Fibroblast of skin of back (primary cell): ENCODE measurements at regions not wholly inside any gene's neighbourhood (a gene's known extent, or its start where the extent isn't known, plus 50 kb on each side); places are given as distances from the start of the nearest gene placed in this dataset.

ENCODE experiments used
- DNase-seq: peaks from one replicate; pipeline ENCODE4 v3.0.0-alpha.2; 2013

- no peak for DNase-seq
Measured at GRCh38 chr16:73329358-73330286, 281.7 kb upstream of the ZFHX3 start.

GRCh38 chr16:73326770-73327470 is 279.0 kb upstream of the ZFHX3 start:
- peak; percentile 13 for DNase-seq

GRCh38 chr16:73326221-73326620 is 278.3 kb upstream of the ZFHX3 start:
- no peak for DNase-seq

GRCh38 chr16:73323880-73324279 is 276.0 kb upstream of the ZFHX3 start:
- DNase-seq = no peak

GRCh38 chr16:73322856-73323255 is 274.9 kb upstream of the ZFHX3 start:
- DNase-seq = no peak

- no peak for DNase-seq
Measured at GRCh38 chr16:73321853-73322252, 273.9 kb upstream of the ZFHX3 start.

- no peak for DNase-seq
Measured at GRCh38 chr16:73319737-73320136, 271.8 kb upstream of the ZFHX3 start.

- DNase-seq = no peak
Measured at GRCh38 chr16:73319261-73319660, 271.3 kb upstream of the ZFHX3 start.

- DNase-seq = no peak
Measured at GRCh38 chr16:73317321-73317857, 269.5 kb upstream of the ZFHX3 start.

- no peak for DNase-seq
Measured at GRCh38 chr16:73315645-73316044, 267.7 kb upstream of the ZFHX3 start.

- DNase-seq = no peak
Measured at GRCh38 chr16:73313950-73314349, 266.0 kb upstream of the ZFHX3 start.

GRCh38 chr16:73311857-73312723 is 264.2 kb upstream of the ZFHX3 start:
- DNase-seq = no peak

GRCh38 chr16:73308771-73309170 is 260.8 kb upstream of the ZFHX3 start:
- DNase-seq = no peak

- DNase-seq = no peak
Measured at GRCh38 chr16:73306901-73307413, 259.0 kb upstream of the ZFHX3 start.

- no peak for DNase-seq
Measured at GRCh38 chr16:73304008-73304774, 256.3 kb upstream of the ZFHX3 start.

GRCh38 chr16:73302942-73303341 is 255.0 kb upstream of the ZFHX3 start:
- no peak for DNase-seq

GRCh38 chr16:73301984-73302383 is 254.1 kb upstream of the ZFHX3 start:
- DNase-seq = no peak

GRCh38 chr16:73299346-73299745 is 251.4 kb upstream of the ZFHX3 start:
- no peak for DNase-seq

- DNase-seq = peak; percentile 53
Measured at GRCh38 chr16:73298562-73298961, 250.6 kb upstream of the ZFHX3 start.

- DNase-seq = no peak
Measured at GRCh38 chr16:73290258-73290657, 242.3 kb upstream of the ZFHX3 start.

GRCh38 chr16:73289232-73289631 is 241.3 kb upstream of the ZFHX3 start:
- no peak for DNase-seq

- no peak for DNase-seq
Measured at GRCh38 chr16:73288520-73288919, 240.6 kb upstream of the ZFHX3 start.
